Right ventricle myocardium superior (tissue), 1 donor: ENCODE measurements at regions not wholly inside any gene's neighbourhood (a gene's known extent, or its start where the extent isn't known, plus 50 kb on each side); places are given as distances from the start of the nearest gene placed in this dataset.
A peak's percentile ranks its signal among the peaks of the same experiment; 100 is the strongest.
"Not testable (repeated sequence)": the region's sequence is repeated elsewhere in the genome, so short reads cannot be mapped to it uniquely, and the experiment has no call there.

Experiments used
- ATAC-seq: fragments of 200-7000 bp; cut with Tn5 transposase; one replicate; pipeline ENCODE4 v1.9.1; 2020; ENCODE audit warnings: mild to moderate bottlenecking; ENCODE audit not compliant: poor library complexity
- DNase-seq: peaks from one replicate; pipeline ENCODE4 v3.0.0-alpha.2; 2020
- intact Hi-C: fragments of 100-400 bp; cut with DNase I; formaldehyde crosslinking; loops from one replicate; pipeline ENCODE4 v1.11.2; 2022
- donor health status: DM: no; HTN: yes; CAD: no; lungs with severe emphysema.

DNA sequence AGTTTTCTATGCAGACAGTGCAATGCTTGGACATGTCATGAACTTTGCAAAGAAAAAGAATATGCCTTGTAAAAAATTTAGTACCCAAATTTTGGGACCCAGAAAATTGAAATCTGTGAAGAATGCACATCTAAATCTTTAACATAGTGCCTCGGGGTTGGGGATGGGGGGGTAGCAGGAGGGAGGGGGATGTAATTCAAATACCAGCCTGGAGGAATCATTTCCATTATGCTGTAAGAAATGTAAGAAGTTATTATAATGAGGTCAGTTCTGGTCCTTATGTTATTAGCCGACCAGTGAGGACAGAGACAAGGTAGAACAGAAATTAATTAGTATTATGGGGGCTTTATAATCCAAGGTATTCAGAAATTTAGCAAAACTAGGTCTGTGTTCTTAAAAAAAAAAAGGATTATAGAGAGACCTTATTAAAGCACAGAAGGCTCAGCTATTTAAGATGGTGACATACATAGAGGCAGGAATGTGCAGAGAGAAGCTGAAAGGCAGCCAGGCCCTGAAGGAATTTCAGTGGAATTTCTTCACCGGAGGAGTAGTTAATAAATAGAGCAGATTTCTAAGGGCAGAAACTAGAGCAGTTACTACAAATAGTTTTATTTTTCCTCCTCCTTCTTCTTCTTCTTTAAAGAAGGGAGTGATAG, 89.0 kb upstream of the RBMS1 start:
- ATAC-seq = peak; percentile 63
- intact Hi-C loops = no loop called here

GRCh38 chr2:160583146-160583535, 89.5 kb upstream of the RBMS1 start:
- intact Hi-C loops = no loop called here
- ATAC-seq = peak; percentile 86
- no peak for DNase-seq

More for the DNA sequence above, 89.0 kb upstream of the RBMS1 start:
- no peak for DNase-seq

GRCh38 chr2:160583813-160584537, 90.4 kb upstream of the RBMS1 start:
- intact Hi-C loops = no loop called here
- DNase-seq (no peak), ATAC-seq (peak; percentile 42)

DNA sequence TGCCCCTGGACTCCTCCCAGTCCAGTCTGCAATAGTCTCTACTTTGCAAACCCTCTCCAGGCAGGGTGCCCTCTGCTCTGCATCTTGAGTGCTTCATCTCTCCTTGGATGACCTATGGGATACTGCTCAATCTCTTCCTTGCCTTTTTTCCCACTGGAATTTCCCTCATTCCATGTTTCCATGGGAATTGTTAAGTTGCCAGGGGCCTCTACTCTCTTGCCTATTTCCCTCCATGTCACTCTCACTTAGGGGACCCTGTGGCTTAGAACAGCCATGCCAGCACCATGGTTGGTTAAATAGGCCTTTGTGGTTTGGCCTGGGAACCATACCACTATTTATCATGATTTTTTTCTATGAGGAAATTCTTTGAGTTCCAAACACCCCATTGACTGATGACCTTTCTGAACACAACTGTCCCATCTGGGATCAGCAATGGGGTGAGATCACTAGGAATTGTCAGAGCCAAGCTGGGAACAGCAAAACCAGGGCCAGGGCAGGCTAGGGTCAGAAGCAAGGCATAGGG, 91.4 kb upstream of the RBMS1 start:
- DNase-seq (no peak), ATAC-seq (no peak)
- intact Hi-C loops = no loop called here

- intact Hi-C loops = no loop called here
- ATAC-seq = no peak
- no peak for DNase-seq
Measured at GRCh38 chr2:160590664-160591063, 97.1 kb upstream of the RBMS1 start.

DNA sequence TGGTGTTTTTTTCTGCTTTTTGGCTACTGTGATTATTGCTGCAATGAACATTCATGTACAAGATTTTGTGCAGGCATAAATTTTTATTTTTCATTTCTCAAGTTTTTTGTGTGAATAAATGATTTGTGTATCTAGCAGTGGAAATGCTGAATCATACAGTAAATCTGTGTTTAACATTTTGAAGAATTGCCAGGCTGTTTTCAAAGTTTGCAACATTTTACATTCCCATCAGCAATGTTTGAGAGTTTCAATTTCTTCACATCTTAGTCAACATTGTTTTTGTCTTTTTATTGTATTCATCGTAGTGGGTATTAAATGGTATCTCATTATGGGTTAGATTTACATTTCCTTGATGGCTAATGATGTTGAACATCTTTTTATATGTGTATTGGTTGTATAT, 98.8 kb upstream of the RBMS1 start:
- DNase-seq (no peak), ATAC-seq (no peak)
- intact Hi-C loops = no loop called here

- DNase-seq (no peak), ATAC-seq (no peak)
- intact Hi-C loops = no loop called here
Measured at GRCh38 chr2:160592993-160593392, 99.4 kb upstream of the RBMS1 start.

- intact Hi-C loops = no loop called here
- no peak for ATAC-seq
Measured at GRCh38 chr2:160596441-160596840, 102.8 kb upstream of the RBMS1 start.

GRCh38 chr2:160600437-160600836, 106.8 kb upstream of the RBMS1 start:
- ATAC-seq, intact Hi-C loops: not testable (repeated sequence)

More at GRCh38 chr2:160596441-160596840, 102.8 kb upstream of the RBMS1 start:
- DNase-seq = no peak

GRCh38 chr2:160602073-160602472, 108.5 kb upstream of the RBMS1 start:
- ATAC-seq = no peak
- intact Hi-C loops = no loop called here
- DNase-seq = no peak

More at GRCh38 chr2:160600437-160600836, 106.8 kb upstream of the RBMS1 start:
- DNase-seq = not testable (repeated sequence)

GRCh38 chr2:160603771-160604510, 110.3 kb upstream of the RBMS1 start:
- DNase-seq (no peak), ATAC-seq (no peak)
- intact Hi-C loops = no loop called here

DNA sequence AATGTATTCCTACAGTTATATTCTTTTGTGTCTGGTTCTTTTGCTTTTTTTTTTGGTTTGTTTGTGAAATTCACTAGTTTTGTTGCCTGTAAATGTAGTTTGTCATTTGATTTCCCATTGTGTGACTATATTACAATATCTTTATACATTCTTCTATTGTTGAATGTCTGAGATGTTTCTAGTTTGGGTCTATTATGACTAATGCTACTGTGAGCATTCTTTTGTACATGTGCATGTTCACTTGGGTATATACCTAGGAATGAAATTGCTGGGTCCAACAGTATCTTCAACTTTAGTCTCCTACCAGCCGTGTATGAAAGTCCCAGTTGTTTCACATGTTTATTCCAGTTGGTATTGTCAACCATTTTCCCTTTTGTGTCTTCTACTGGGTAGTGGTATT, 112.7 kb upstream of the RBMS1 start:
- no peak for ATAC-seq
- intact Hi-C loops = no loop called here
- DNase-seq = no peak

DNA sequence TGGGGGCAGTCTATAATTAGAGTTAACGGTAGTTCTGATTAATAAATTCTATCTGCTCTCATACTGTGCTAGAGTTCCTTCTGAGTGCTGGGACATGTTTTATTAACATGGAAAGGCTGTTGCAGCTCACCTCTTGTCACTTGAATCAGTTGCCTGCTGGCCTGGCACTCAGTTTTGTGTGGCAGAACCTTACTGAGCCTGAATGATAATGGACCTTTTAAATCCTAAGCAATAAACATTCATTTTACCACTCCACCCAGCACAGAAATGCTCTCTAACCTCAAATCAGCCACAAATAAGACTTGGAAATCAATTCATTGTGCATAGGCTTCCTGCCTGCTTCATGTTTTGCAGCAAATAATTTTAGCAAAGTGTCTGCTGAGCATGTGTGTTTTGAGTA, 115.0 kb upstream of the RBMS1 start:
- ATAC-seq (peak; percentile 45), DNase-seq (no peak)
- intact Hi-C loops = no loop called here

DNA sequence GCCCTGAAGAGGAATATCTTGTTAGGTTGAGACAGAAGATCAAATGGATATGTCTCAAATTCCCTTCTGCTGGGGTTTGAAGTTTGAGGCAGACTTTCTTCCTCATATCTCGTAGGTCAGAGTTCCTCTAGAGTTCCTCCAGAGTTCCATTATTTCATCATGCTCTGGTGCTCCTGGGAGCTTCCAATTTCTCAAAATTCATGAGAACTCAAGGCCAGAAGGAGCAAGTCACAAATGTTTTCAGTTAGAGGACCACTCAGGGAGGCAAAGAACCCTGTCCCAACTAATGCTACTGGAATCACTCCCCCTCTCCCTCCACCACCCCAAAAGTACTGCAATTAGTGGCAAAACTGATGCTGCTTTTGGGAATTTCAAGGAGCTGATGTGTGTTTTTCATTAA, 115.7 kb upstream of the RBMS1 start:
- intact Hi-C loops = no loop called here

GRCh38 chr2:160610041-160610440, 116.4 kb upstream of the RBMS1 start:
- DNase-seq (no peak), ATAC-seq (no peak)
- intact Hi-C loops = no loop called here

More for the DNA sequence above, 115.7 kb upstream of the RBMS1 start:
- no peak for DNase-seq
- ATAC-seq = peak; percentile 72

- intact Hi-C loops = no loop called here
- ATAC-seq (no peak), DNase-seq (no peak)
Measured at GRCh38 chr2:160612266-160612856, 118.8 kb upstream of the RBMS1 start.

- intact Hi-C loops = no loop called here
- DNase-seq (no peak), ATAC-seq (no peak)
Measured at GRCh38 chr2:160613466-160614153, 120.0 kb upstream of the RBMS1 start.

- DNase-seq (no peak), ATAC-seq (no peak)
- intact Hi-C loops = no loop called here
Measured at GRCh38 chr2:160614391-160614790, 120.8 kb upstream of the RBMS1 start.

GRCh38 chr2:160615706-160616105, 122.1 kb upstream of the RBMS1 start:
- intact Hi-C loops = no loop called here
- DNase-seq (no peak), ATAC-seq (no peak)
